GM23338 (cell line): ENCODE measurements at regions not wholly inside any gene's neighbourhood (a gene's known extent, or its start where the extent isn't known, plus 50 kb on each side); places are given as distances from the start of the nearest gene placed in this dataset.

Experiments
- ATAC-seq: fragments of 200-7000 bp; cut with Tn5 transposase; 3 replicates; pipeline ENCODE4 v1.9.1; 2020
- DNase-seq: peaks from one replicate; pipeline ENCODE4 v3.0.0-alpha.2; 2015; ENCODE audit warnings: low spot score
- H2AFZ ChIP-seq: fragments of 200-600 bp; sonication (generic); 2 replicates; pipeline ENCODE4 v1.8.0; 2016; ENCODE audit warnings: antibody characterized with exemption, mild to moderate bottlenecking, moderate library complexity
- H3F3A ChIP-seq: fragments of 200-600 bp; sonication (generic); replicated peaks from 2 replicates; pipeline ENCODE4 v1.8.0; 2017; ENCODE audit warnings: antibody characterized with exemption, mixed run types, low read depth
- H3K27ac ChIP-seq: fragments of 200-600 bp; sonication (generic); 2 replicates; pipeline ENCODE4 v1.6.1; 2016; ENCODE audit warnings: low read depth
- H3K27me3 ChIP-seq: fragments of 200-600 bp; sonication (generic); 2 replicates; pipeline ENCODE4 v1.8.0; 2016; ENCODE audit warnings: mild to moderate bottlenecking, mixed run types, moderate library complexity; ENCODE audit not compliant: insufficient read depth
- H3K36me3 ChIP-seq: fragments of 200-600 bp; sonication (generic); 2 replicates; pipeline ENCODE4 v1.8.0; 2016; ENCODE audit warnings: mild to moderate bottlenecking; ENCODE audit not compliant: insufficient read depth
- H3K4me1 ChIP-seq: fragments of 200-600 bp; sonication (generic); 2 replicates; pipeline ENCODE4 v1.8.0; 2016; ENCODE audit warnings: mild to moderate bottlenecking, moderate library complexity; ENCODE audit not compliant: insufficient read depth
- H3K4me2 ChIP-seq: fragments of 200-600 bp; sonication (generic); 2 replicates; pipeline ENCODE4 v1.7.1; 2017; ENCODE audit warnings: mixed run types
- H3K4me3 ChIP-seq: fragments of 200-600 bp; sonication (generic); 2 replicates; pipeline ENCODE4 v1.6.1; 2016; ENCODE audit warnings: mixed run types
- H3K79me2 ChIP-seq: fragments of 200-600 bp; sonication (generic); replicated peaks from 2 replicates; pipeline ENCODE4 v1.8.0; 2017; ENCODE audit warnings: mild to moderate bottlenecking; ENCODE audit not compliant: insufficient read depth
- H3K9me2 ChIP-seq: fragments of 200-600 bp; sonication (generic); 2 replicates; pipeline ENCODE4 v1.8.0; 2017; ENCODE audit not compliant: insufficient read depth
- H4K20me1 ChIP-seq: fragments of 200-600 bp; sonication (generic); replicated peaks from 2 replicates; pipeline ENCODE4 v1.8.0; 2017; ENCODE audit warnings: mild to moderate bottlenecking; ENCODE audit not compliant: insufficient read depth
- H3K27ac Mint-ChIP-seq: 2 replicates; pipeline ENCODE4 v1.8.0; 2020; ENCODE audit warnings: inconsistent platforms, mild to moderate bottlenecking, moderate library complexity, mixed read lengths
- H3K27me3 Mint-ChIP-seq: 3 replicates; pipeline ENCODE4 v1.8.0; 2022; ENCODE audit warnings: low read depth, mild to moderate bottlenecking, moderate library complexity, mixed read lengths, inconsistent platforms; ENCODE audit not compliant: insufficient read depth, poor library complexity
- H3K36me3 Mint-ChIP-seq: 3 replicates; pipeline ENCODE4 v1.8.0; 2021; ENCODE audit warnings: low read depth, mild to moderate bottlenecking, inconsistent platforms, moderate library complexity, mixed read lengths
- H3K4me1 Mint-ChIP-seq: 3 replicates; pipeline ENCODE4 v1.8.0; 2020; ENCODE audit warnings: mild to moderate bottlenecking, inconsistent platforms, mixed read lengths
- H3K4me3 Mint-ChIP-seq: 3 replicates; pipeline ENCODE4 v1.8.0; 2021; ENCODE audit warnings: moderate library complexity, mild to moderate bottlenecking, inconsistent platforms, mixed read lengths
- H3K9me3 Mint-ChIP-seq: 3 replicates; pipeline ENCODE4 v1.8.0; 2020; ENCODE audit warnings: moderate library complexity, mild to moderate bottlenecking, inconsistent platforms, mixed read lengths
- CREB1 ChIP-seq: fragments of 250-450 bp; sonication (Bioruptor Pico); IDR thresholded peaks from 2 replicates; pipeline ENCODE4 v1.5.0; 2020; ENCODE audit warnings: low read depth, mild to moderate bottlenecking, moderate library complexity
- ETS1 ChIP-seq: IDR thresholded peaks from 2 replicates; pipeline ENCODE4 v1.6.1; 2016; ENCODE audit warnings: antibody characterized with exemption
- EZH2 ChIP-seq: fragments of 200-600 bp; sonication (generic); IDR thresholded peaks from one replicate; pipeline ENCODE4 v1.8.0; 2017; ENCODE audit warnings: antibody characterized with exemption, mild to moderate bottlenecking, low read depth; ENCODE audit not compliant: unreplicated experiment
- EZH2phosphoT487 ChIP-seq: fragments of 200-600 bp; sonication (generic); IDR thresholded peaks from one replicate; pipeline ENCODE4 v1.8.1; 2018; ENCODE audit warnings: antibody characterized with exemption; ENCODE audit not compliant: unreplicated experiment
- JUNB ChIP-seq: IDR thresholded peaks from one replicate; pipeline ENCODE4 v1.6.1; 2016; ENCODE audit warnings: antibody characterized with exemption; ENCODE audit not compliant: unreplicated experiment
- NANOG ChIP-seq: IDR thresholded peaks from 2 replicates; pipeline ENCODE4 v1.6.1; 2016; ENCODE audit warnings: antibody characterized with exemption, borderline replicate concordance
- POLR2AphosphoS5 ChIP-seq: IDR thresholded peaks from 2 replicates; pipeline ENCODE4 v1.6.1; 2016; ENCODE audit warnings: antibody characterized with exemption, low read depth
- STAT1 ChIP-seq: IDR thresholded peaks from one replicate; pipeline ENCODE4 v1.6.1; 2016; ENCODE audit warnings: antibody characterized with exemption; ENCODE audit not compliant: unreplicated experiment
- ZNF114 ChIP-seq: fragments of 250-450 bp; sonication (Bioruptor Pico); IDR thresholded peaks from 2 replicates; pipeline ENCODE4 v1.5.0; 2020; ENCODE audit warnings: mild to moderate bottlenecking, moderate library complexity
- ZNF331 ChIP-seq: fragments of 250-450 bp; sonication (Bioruptor Pico); IDR thresholded peaks from 2 replicates; pipeline ENCODE4 v1.5.0; 2020; ENCODE audit warnings: low read depth, mild to moderate bottlenecking, moderate library complexity
- TF ChIP-seq, protein P1 (sequence below), 2 experiments: fragments of 200-600 bp in 1 of 2; sonication (generic) in 1 of 2; conservative IDR thresholded peaks; 2 replicates each; pipeline versions ENCODE4 v1.5.1 to v1.6.1; 2016 to 2017; ENCODE audit warnings: antibody characterized with exemption in 2 of 2, low read depth in 2 of 2, mild to moderate bottlenecking in 2 of 2, moderate library complexity in 1 of 2
- TF ChIP-seq, protein P2 (sequence below): IDR thresholded peaks from one replicate; pipeline ENCODE4 v1.6.1; 2018; ENCODE audit warnings: antibody characterized with exemption; ENCODE audit not compliant: unreplicated experiment
- TF ChIP-seq, protein P3 (sequence below): fragments of 250-450 bp; sonication (Bioruptor Pico); IDR thresholded peaks from 2 replicates; pipeline ENCODE4 v1.5.0; 2020; ENCODE audit warnings: mild to moderate bottlenecking, moderate library complexity

- Histone ChIP-seq H3K4me3 (no peak overlapping the region), H3K27ac (no peak overlapping the region), H3K4me2 (no peak overlapping the region), H3K36me3 (no peaks in the 10 kb centered on the region), H4K20me1 (no peaks in the 10 kb centered on the region), H3K27me3 (no peaks in the 10 kb centered on the region), H2AFZ (no peak overlapping the region), H3K79me2 (no peaks in the 10 kb centered on the region), H3K9me2 (no peaks in the 10 kb centered on the region), H3F3A (no peaks in the 10 kb centered on the region), H3K4me1 (peaks cover 10% of the 10 kb centered on the region; the same call in 1 of the 2 replicates)
- H3K27ac Mint-ChIP-seq, result no peak overlapping the region
- TF ChIP-seq, protein P1, sequence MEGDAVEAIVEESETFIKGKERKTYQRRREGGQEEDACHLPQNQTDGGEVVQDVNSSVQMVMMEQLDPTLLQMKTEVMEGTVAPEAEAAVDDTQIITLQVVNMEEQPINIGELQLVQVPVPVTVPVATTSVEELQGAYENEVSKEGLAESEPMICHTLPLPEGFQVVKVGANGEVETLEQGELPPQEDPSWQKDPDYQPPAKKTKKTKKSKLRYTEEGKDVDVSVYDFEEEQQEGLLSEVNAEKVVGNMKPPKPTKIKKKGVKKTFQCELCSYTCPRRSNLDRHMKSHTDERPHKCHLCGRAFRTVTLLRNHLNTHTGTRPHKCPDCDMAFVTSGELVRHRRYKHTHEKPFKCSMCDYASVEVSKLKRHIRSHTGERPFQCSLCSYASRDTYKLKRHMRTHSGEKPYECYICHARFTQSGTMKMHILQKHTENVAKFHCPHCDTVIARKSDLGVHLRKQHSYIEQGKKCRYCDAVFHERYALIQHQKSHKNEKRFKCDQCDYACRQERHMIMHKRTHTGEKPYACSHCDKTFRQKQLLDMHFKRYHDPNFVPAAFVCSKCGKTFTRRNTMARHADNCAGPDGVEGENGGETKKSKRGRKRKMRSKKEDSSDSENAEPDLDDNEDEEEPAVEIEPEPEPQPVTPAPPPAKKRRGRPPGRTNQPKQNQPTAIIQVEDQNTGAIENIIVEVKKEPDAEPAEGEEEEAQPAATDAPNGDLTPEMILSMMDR (conservative IDR thresholded peaks at IDR 0.05; ENCODE audit: low read depth in 2 of 2), result no peak
- no peak for TF ChIP-seq ETS1
- TF ChIP-seq EZH2phosphoT487, result no peak
- no peak for TF ChIP-seq STAT1
- no peak for TF ChIP-seq EZH2
- no peak for TF ChIP-seq NANOG
- no peak for TF ChIP-seq JUNB
- TF ChIP-seq, protein P2, sequence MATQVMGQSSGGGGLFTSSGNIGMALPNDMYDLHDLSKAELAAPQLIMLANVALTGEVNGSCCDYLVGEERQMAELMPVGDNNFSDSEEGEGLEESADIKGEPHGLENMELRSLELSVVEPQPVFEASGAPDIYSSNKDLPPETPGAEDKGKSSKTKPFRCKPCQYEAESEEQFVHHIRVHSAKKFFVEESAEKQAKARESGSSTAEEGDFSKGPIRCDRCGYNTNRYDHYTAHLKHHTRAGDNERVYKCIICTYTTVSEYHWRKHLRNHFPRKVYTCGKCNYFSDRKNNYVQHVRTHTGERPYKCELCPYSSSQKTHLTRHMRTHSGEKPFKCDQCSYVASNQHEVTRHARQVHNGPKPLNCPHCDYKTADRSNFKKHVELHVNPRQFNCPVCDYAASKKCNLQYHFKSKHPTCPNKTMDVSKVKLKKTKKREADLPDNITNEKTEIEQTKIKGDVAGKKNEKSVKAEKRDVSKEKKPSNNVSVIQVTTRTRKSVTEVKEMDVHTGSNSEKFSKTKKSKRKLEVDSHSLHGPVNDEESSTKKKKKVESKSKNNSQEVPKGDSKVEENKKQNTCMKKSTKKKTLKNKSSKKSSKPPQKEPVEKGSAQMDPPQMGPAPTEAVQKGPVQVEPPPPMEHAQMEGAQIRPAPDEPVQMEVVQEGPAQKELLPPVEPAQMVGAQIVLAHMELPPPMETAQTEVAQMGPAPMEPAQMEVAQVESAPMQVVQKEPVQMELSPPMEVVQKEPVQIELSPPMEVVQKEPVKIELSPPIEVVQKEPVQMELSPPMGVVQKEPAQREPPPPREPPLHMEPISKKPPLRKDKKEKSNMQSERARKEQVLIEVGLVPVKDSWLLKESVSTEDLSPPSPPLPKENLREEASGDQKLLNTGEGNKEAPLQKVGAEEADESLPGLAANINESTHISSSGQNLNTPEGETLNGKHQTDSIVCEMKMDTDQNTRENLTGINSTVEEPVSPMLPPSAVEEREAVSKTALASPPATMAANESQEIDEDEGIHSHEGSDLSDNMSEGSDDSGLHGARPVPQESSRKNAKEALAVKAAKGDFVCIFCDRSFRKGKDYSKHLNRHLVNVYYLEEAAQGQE, result no peak
- no peak for TF ChIP-seq CREB1
- TF ChIP-seq, protein P3, sequence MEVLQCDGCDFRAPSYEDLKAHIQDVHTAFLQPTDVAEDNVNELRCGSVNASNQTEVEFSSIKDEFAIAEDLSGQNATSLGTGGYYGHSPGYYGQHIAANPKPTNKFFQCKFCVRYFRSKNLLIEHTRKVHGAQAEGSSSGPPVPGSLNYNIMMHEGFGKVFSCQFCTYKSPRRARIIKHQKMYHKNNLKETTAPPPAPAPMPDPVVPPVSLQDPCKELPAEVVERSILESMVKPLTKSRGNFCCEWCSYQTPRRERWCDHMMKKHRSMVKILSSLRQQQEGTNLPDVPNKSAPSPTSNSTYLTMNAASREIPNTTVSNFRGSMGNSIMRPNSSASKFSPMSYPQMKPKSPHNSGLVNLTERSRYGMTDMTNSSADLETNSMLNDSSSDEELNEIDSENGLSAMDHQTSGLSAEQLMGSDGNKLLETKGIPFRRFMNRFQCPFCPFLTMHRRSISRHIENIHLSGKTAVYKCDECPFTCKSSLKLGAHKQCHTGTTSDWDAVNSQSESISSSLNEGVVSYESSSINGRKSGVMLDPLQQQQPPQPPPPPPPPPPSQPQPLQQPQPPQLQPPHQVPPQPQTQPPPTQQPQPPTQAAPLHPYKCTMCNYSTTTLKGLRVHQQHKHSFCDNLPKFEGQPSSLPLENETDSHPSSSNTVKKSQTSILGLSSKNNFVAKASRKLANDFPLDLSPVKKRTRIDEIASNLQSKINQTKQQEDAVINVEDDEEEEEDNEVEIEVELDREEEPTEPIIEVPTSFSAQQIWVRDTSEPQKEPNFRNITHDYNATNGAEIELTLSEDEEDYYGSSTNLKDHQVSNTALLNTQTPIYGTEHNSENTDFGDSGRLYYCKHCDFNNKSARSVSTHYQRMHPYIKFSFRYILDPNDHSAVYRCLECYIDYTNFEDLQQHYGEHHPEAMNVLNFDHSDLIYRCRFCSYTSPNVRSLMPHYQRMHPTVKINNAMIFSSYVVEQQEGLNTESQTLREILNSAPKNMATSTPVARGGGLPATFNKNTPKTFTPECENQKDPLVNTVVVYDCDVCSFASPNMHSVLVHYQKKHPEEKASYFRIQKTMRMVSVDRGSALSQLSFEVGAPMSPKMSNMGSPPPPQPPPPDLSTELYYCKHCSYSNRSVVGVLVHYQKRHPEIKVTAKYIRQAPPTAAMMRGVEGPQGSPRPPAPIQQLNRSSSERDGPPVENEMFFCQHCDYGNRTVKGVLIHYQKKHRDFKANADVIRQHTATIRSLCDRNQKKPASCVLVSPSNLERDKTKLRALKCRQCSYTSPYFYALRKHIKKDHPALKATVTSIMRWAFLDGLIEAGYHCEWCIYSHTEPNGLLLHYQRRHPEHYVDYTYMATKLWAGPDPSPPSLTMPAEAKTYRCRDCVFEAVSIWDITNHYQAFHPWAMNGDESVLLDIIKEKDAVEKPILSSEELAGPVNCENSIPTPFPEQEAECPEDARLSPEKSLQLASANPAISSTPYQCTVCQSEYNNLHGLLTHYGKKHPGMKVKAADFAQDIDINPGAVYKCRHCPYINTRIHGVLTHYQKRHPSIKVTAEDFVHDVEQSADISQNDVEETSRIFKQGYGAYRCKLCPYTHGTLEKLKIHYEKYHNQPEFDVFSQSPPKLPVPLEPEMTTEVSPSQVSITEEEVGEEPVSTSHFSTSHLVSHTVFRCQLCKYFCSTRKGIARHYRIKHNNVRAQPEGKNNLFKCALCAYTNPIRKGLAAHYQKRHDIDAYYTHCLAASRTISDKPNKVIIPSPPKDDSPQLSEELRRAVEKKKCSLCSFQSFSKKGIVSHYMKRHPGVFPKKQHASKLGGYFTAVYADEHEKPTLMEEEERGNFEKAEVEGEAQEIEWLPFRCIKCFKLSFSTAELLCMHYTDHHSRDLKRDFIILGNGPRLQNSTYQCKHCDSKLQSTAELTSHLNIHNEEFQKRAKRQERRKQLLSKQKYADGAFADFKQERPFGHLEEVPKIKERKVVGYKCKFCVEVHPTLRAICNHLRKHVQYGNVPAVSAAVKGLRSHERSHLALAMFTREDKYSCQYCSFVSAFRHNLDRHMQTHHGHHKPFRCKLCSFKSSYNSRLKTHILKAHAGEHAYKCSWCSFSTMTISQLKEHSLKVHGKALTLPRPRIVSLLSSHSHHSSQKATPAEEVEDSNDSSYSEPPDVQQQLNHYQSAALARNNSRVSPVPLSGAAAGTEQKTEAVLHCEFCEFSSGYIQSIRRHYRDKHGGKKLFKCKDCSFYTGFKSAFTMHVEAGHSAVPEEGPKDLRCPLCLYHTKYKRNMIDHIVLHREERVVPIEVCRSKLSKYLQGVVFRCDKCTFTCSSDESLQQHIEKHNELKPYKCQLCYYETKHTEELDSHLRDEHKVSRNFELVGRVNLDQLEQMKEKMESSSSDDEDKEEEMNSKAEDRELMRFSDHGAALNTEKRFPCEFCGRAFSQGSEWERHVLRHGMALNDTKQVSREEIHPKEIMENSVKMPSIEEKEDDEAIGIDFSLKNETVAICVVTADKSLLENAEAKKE (CRISPR knock-in tag), result no peak
- no peak for TF ChIP-seq ZNF331 (CRISPR knock-in tag)
- no peak for TF ChIP-seq POLR2AphosphoS5
- TF ChIP-seq ZNF114, result no peak
- no peak for ATAC-seq
- peaks cover 11% of the 10 kb centered on the region; the same call in 2 of the 3 replicates for H3K4me1 Mint-ChIP-seq
- H3K27me3 Mint-ChIP-seq, result no peaks in the 10 kb centered on the region
- no peak for DNase-seq
- no peaks in the 10 kb centered on the region for H3K9me3 Mint-ChIP-seq
- no peak overlapping the region for H3K4me3 Mint-ChIP-seq
- no peaks in the 10 kb centered on the region for H3K36me3 Mint-ChIP-seq
These were observed 2334.0 kb downstream of the PCDH7 start for GRCh38 chr4:33054161-33054560.
